ENCODE measurements at regions not wholly inside any gene's neighbourhood (a gene's known extent, or its start where the extent isn't known, plus 50 kb on each side); places are given as distances from the start of the nearest gene placed in this dataset.

DNA sequence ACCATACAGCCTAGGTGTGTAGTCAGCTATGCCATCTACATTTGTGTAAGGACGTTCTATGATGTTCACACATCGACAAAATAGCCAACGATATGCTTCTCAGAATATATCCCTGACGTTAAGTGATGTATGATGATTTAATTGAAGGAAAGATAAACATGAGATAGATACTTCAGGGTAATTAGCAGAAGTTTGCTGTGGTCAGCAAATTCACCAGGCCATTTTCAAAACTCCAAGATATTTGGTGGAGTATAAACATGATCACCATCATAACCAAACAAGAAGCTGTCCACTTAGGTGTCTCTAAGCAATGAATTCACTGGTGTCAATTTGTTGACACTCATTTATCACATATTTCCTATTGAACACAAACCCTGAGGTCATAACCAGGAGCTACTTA lies 885.6 kb upstream of the NR2F2 start:
- TF ChIP-seq CTCF (IDR thresholded peaks at IDR 0.05) = no peak
- no peak for TF ChIP-seq ZFX (IDR thresholded peaks at IDR 0.05; ENCODE audit: borderline replicate concordance)
- no peak overlapping the region for H3K27ac ChIP-seq

- no peak for TF ChIP-seq ZFX (IDR thresholded peaks at IDR 0.05; ENCODE audit: borderline replicate concordance)
- TF ChIP-seq CTCF (IDR thresholded peaks at IDR 0.05) = no peak
- no peak overlapping the region for H3K27ac ChIP-seq
Measured at GRCh38 chr15:95446854-95447253, 883.6 kb upstream of the NR2F2 start.

DNA sequence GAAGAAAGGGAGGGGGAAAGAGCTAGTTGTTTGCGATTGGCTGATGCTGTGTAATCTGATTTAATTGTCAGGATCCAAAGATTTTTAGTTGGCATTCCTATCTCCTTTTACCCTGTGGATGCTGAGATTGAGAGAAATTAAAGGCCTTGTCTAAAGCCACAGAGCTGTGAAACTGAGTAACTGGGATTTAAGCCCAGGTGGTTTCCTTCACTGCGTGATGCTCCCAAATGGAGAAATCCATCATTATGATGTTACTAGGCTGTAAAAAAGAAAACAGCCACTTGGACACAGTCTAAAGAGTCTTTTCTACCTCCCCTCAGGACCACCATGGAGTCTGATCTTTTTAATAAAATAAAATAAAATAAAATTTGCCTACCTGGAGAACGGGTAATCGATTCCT lies 883.0 kb upstream of the NR2F2 start:
- TF ChIP-seq CTCF (IDR thresholded peaks at IDR 0.05) (no peak), ZFX (IDR thresholded peaks at IDR 0.05; ENCODE audit: borderline replicate concordance) (no peak)
- no peak overlapping the region for H3K27ac ChIP-seq

DNA sequence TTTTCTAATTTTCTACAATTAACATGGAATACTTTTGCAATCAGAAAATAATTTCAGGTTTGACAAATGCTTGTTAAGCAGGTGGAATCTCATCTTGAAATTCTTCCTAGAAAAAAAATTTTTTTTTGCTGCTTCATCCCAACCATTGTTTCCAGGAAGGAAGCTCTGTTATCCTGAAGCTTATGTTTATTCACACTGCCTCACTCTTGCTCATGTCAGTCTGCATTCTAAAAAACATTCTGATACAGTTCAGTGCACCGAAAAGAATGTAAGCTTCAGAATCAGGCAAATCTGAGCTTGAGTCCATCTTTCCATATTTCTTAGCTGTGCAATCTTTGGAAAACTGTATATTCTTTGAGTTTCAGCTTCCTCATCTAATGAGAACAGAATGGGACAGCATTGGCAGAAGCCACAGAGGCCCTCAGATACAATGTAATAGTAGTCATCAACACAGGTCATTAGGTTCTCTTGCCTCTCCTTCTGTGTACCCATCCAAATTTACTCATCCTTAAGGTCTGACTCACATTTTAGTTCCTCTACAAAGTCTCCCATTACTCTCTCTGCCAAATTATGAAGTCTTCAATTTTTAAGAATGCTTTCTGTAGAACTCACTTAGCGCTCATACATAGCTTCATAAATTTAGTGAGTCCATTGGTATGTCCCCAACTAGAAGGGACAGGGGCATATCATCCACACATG lies 881.8 kb upstream of the NR2F2 start:
- TF ChIP-seq ZFX (IDR thresholded peaks at IDR 0.05; ENCODE audit: borderline replicate concordance) = no peak
- TF ChIP-seq CTCF (IDR thresholded peaks at IDR 0.05) = no peak
- H3K27ac ChIP-seq = no peak overlapping the region

DNA sequence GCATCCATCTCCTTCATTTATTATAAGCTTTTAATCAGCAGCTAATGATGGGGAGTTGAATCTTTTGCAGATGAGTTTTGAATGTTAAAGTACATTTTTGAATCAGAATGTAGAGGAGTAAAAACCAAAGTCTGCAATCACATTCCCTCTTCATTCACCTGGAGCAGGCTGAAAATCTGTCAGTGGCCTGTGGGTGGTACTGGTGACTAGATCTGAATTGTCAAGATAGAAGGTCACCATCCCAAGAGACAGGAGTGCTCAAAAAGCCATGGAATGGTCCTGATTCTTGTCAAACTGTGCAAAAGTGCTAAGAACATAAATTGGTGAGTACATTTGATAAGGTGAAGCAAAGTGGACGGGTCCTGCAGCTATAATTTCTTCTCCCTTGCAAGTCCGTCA lies 881.3 kb upstream of the NR2F2 start:
- TF ChIP-seq ZFX (IDR thresholded peaks at IDR 0.05; ENCODE audit: borderline replicate concordance) = no peak
- TF ChIP-seq CTCF (IDR thresholded peaks at IDR 0.05) = no peak
- H3K27ac ChIP-seq = no peak overlapping the region

DNA sequence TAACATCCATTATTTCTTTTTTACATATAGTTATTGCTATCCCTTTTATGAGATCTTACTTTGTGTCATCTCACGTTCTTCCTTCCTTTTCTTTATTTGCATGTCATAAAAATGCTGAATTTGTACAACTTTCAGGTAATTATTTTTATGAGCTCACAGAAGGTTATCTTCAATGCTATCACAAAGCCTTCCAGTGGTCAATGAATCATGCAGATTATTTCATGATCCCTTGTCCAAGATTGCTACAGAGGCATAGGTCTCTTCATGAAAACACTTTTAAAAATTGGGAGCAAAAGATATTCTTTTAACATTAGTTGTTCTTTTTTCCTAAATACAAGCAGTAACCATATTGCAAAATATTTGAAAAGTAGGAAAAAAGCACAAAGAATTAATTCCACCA lies 880.1 kb upstream of the NR2F2 start:
- TF ChIP-seq CTCF (IDR thresholded peaks at IDR 0.05) (no peak), ZFX (IDR thresholded peaks at IDR 0.05; ENCODE audit: borderline replicate concordance) (no peak)
- no peak overlapping the region for H3K27ac ChIP-seq

DNA sequence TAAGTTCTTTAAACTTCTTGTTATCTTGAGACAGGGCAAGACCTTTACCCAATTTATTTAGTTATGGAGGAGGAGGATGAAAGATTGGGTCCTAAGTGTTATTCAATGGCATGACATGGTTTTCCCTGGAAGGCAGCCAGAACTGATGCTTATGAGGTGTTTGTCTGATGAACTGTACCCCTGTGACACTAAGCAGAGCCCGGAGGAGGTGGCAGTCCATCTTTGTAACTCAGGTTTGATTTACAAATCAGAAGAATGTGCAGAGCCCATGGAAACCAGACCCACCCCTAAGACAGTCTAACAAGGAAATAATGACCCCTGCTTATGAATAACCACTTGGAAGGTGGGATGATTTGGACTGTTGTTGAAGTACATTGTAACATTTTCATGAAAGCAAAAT lies 878.6 kb upstream of the NR2F2 start:
- H3K27ac ChIP-seq = no peak overlapping the region
- no peak for TF ChIP-seq CTCF (IDR thresholded peaks at IDR 0.05)
- TF ChIP-seq ZFX (IDR thresholded peaks at IDR 0.05; ENCODE audit: borderline replicate concordance) = no peak

Data from 22Rv1 (cell line).